Upper lobe of right lung (tissue), 1 donor: ENCODE measurements at regions not wholly inside any gene's neighbourhood (a gene's known extent, or its start where the extent isn't known, plus 50 kb on each side); places are given as distances from the start of the nearest gene placed in this dataset.
A peak's percentile ranks its signal among the peaks of the same experiment; 100 is the strongest.

ENCODE experiments used
- ATAC-seq: fragments of 200-7000 bp; cut with Tn5 transposase; one replicate; pipeline ENCODE4 v1.9.1; 2020; ENCODE audit warnings: mild to moderate bottlenecking, moderate library complexity
- DNase-seq: peaks from one replicate; pipeline ENCODE4 v3.0.0-alpha.2; 2020
- H3K27ac ChIP-seq: fragments of 200-600 bp; one replicate; pipeline ENCODE4 v1.8.0; 2022
- H3K27me3 ChIP-seq: fragments of 200-600 bp; one replicate; pipeline ENCODE4 v1.8.0; 2022; ENCODE audit warnings: mild to moderate bottlenecking
- H3K36me3 ChIP-seq: fragments of 200-600 bp; one replicate; pipeline ENCODE4 v1.8.0; 2022
- H3K4me1 ChIP-seq: fragments of 200-600 bp; one replicate; pipeline ENCODE4 v1.8.0; 2022
- H3K4me3 ChIP-seq: fragments of 200-600 bp; one replicate; pipeline ENCODE4 v1.8.0; 2022; ENCODE audit warnings: mild to moderate bottlenecking
- H3K9me3 ChIP-seq: fragments of 200-600 bp; one replicate; pipeline ENCODE4 v1.8.0; 2022
- intact Hi-C: fragments of 100-400 bp; cut with DNase I; formaldehyde crosslinking; loops from one replicate; pipeline ENCODE4 v1.11.0; 2022
- TF ChIP-seq, protein P1 (sequence below): fragments of 200-600 bp; IDR thresholded peaks from one replicate; pipeline ENCODE4 v1.8.0; 2022; ENCODE audit warnings: antibody characterized with exemption
- donor health status: DM: no; HTN: yes; CAD: no; lungs with severe emphysema.

DNA sequence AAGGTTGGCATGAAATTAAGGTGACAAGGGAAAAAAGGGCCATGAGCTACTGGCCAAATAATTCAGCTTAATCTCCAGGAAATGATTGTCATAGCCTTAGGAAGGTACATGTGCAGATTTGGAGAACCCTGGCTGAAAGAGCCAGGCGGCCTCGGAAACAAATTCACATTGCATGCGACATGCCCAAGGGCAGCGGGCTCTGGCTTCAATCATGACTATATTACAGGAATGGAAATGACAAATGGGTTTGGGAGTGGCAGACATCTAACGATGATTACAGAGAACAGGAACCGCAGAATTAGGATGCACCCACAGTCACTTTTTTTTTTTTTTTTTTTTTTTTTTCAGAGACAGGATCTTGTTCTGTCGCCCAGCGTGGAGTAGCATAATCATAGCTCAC, 112.4 kb upstream of the SALL4 start:
- intact Hi-C loops: no loop called here

DNA sequence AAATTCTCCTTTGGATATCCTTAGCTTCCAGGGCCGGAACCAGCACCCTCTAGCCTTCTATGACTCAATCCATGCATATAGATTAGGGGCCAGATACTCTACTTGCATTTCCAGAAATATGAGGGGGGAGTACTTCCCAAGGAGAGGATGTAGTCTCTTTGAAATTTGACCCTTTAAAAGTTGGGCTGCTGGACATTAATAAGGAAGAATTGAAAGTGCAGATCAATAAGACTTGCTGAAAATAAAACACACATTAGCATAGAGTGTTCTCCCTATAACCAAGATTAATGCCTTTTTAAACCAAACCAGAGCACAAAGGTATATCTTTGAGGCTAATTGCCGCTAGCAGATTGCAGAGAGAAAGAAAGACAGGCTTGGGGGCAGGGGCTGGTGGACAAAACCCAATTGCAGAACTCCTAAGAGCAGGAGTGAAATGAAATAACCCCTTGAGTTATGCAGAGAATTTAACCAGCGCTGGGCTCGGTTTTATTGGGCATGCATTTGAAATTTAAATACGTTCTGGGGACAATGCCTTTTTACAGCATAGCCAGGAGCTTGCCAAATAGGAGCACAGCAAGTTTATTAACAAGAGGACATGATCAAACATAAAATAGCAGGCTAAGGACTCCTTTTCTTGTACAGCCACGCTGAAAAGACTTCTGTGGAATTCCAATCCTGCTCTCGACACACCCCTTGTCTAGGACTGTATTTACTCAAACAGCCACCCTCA, 108.2 kb upstream of the SALL4 start:
- Histone ChIP-seq H3K4me3 (no peak overlapping the region), H3K27me3 (peaks cover 3% of the 10 kb centered on the region), H3K4me1 (peaks cover 6% of the 10 kb centered on the region), H3K27ac (peak overlapping the region; percentile 17), H3K36me3 (no peaks in the 10 kb centered on the region), H3K9me3 (no peaks in the 10 kb centered on the region)
- TF ChIP-seq, protein P1, sequence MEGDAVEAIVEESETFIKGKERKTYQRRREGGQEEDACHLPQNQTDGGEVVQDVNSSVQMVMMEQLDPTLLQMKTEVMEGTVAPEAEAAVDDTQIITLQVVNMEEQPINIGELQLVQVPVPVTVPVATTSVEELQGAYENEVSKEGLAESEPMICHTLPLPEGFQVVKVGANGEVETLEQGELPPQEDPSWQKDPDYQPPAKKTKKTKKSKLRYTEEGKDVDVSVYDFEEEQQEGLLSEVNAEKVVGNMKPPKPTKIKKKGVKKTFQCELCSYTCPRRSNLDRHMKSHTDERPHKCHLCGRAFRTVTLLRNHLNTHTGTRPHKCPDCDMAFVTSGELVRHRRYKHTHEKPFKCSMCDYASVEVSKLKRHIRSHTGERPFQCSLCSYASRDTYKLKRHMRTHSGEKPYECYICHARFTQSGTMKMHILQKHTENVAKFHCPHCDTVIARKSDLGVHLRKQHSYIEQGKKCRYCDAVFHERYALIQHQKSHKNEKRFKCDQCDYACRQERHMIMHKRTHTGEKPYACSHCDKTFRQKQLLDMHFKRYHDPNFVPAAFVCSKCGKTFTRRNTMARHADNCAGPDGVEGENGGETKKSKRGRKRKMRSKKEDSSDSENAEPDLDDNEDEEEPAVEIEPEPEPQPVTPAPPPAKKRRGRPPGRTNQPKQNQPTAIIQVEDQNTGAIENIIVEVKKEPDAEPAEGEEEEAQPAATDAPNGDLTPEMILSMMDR: no peak
- intact Hi-C loops: no loop called here
- ATAC-seq (peak; percentile 91), DNase-seq (no peak)

More for the DNA sequence above, 112.4 kb upstream of the SALL4 start:
- no peak overlapping the region for H3K4me3 ChIP-seq
- H3K36me3 ChIP-seq: no peaks in the 10 kb centered on the region
- peaks cover 3% of the 10 kb centered on the region for H3K27me3 ChIP-seq
- no peaks in the 10 kb centered on the region for H3K9me3 ChIP-seq
- no peak overlapping the region for H3K27ac ChIP-seq
- no peak for ATAC-seq
- TF ChIP-seq, protein P1: no peak
- peaks cover 6% of the 10 kb centered on the region for H3K4me1 ChIP-seq
- no peak for DNase-seq

DNA sequence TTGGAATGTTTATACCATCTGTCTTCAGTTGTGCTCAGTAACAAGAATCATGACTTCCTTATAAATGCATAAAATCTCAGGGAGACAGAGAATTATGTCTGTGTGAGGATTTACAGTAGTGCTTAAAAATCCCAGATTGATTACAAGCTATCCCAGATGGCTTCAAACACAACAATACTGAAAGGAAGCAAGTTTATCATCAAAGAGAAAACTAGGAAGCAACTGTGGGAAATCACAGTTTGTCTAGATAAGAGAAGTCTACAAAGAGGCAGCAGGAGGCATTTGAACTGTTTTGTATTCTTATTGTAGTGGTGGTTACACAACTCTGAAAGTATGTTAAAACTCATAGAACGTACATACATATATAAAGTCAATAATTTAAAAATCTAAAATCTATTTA, 104.4 kb upstream of the SALL4 start:
- TF ChIP-seq, protein P1: no peak
- DNase-seq (no peak), ATAC-seq (no peak)
- intact Hi-C loops: no loop called here
- H3K27ac ChIP-seq: no peak overlapping the region
- H3K4me3 ChIP-seq: no peak overlapping the region
- H3K36me3 ChIP-seq: no peaks in the 10 kb centered on the region
- no peaks in the 10 kb centered on the region for H3K27me3 ChIP-seq
- no peaks in the 10 kb centered on the region for H3K9me3 ChIP-seq
- peaks cover 6% of the 10 kb centered on the region for H3K4me1 ChIP-seq

DNA sequence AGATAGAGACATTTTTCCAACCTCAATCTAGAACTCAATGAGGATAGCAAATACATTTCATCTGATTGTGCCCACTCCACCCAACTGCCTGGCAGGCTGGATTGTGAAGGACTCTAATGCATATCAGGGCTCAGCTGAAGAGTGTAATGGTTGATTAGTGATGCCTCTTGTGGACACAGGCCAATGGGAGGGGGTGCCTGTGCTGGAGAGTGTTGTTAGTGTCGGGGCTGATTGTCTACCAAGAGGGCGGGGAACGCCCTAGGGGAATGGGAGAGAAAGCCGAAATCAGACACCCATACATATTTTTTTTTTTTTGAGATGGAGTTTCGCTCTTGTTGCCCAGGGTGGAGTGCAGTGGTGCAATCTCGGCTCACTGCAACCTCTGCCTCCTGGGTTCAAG, 103.7 kb upstream of the SALL4 start:
- H3K4me1 ChIP-seq: peaks cover 3% of the 10 kb centered on the region
- intact Hi-C loops: no loop called here
- H3K9me3 ChIP-seq: no peaks in the 10 kb centered on the region
- H3K4me3 ChIP-seq: no peak overlapping the region
- no peak overlapping the region for H3K27ac ChIP-seq
- DNase-seq (peak; percentile 6), ATAC-seq (no peak)
- H3K27me3 ChIP-seq: no peaks in the 10 kb centered on the region
- H3K36me3 ChIP-seq: no peaks in the 10 kb centered on the region
- TF ChIP-seq, protein P1: no peak

DNA sequence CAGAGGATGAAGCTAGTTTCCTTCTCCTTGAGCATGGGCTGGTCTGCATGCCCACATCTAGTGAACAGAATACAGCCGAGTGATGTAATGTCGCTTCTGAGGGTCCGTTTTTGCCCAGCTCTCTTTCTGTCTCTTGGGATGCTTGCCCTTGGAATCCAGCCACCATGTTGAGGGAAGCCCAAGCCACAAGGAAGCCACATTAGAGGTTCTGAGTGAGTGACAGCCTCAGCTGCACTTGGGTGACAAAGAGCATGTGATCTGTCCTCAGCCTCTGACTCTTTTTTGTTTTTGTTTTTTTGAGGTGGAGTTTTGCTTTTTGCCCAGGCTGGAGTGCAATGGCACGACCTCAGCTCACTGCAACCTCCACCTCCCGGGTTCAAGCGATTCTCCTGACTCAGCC, 100.6 kb upstream of the SALL4 start:
- intact Hi-C loops: no loop called here
- H3K9me3 ChIP-seq: no peaks in the 10 kb centered on the region
- no peak overlapping the region for H3K27ac ChIP-seq
- no peak overlapping the region for H3K4me3 ChIP-seq
- no peaks in the 10 kb centered on the region for H3K27me3 ChIP-seq
- no peaks in the 10 kb centered on the region for H3K36me3 ChIP-seq
- ATAC-seq (no peak), DNase-seq (peak; percentile 2)
- TF ChIP-seq, protein P1: no peak
- H3K4me1 ChIP-seq: no peaks in the 10 kb centered on the region

DNA sequence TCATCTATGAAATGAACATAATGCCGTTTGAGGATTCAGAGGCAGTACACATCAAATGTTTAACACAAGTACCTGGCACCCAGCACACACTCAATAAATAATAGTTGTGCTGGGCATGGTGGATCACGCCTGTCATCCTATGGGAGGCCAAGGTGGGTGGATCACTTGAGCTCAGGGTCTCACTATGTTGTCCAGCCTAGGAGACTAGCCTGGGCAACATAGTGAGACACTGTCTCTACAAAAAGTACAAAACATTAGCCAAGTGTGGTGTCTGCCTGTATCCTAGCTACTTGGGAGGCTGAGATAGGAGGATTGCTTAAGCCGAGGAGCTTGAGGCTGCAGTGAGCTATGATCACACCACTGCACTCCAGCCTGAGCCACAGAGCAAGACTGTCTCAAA, 98.1 kb upstream of the SALL4 start:
- no peak overlapping the region for H3K27ac ChIP-seq
- intact Hi-C loops: no loop called here
- H3K9me3 ChIP-seq: no peaks in the 10 kb centered on the region
- no peaks in the 10 kb centered on the region for H3K27me3 ChIP-seq
- no peak for ATAC-seq
- H3K36me3 ChIP-seq: no peaks in the 10 kb centered on the region
- no peaks in the 10 kb centered on the region for H3K4me1 ChIP-seq
- H3K4me3 ChIP-seq: no peak overlapping the region
- TF ChIP-seq, protein P1: no peak
- DNase-seq: no peak
